Astrocyte of the spinal cord (primary cell): ENCODE measurements at regions not wholly inside any gene's neighbourhood (a gene's known extent, or its start where the extent isn't known, plus 50 kb on each side); places are given as distances from the start of the nearest gene placed in this dataset.

ENCODE experiments used
- DNase-seq: peaks from one replicate; pipeline ENCODE4 v3.0.0; 2011; ENCODE audit warnings: low read depth, low spot score
- H3K4me3 ChIP-seq: 2 replicates; pipeline ENCODE4 v1.5.1; 2011; ENCODE audit warnings: low read depth, mild to moderate bottlenecking, low read length, moderate library complexity
- in situ Hi-C: cut with HindIII; loops from 2 replicates; pipeline ENCODE4 v1.10.0; 2017; ENCODE audit warnings: low sequenced_read_pairs
- TF ChIP-seq, protein P1 (sequence below): IDR thresholded peaks from 2 replicates; pipeline ENCODE4 v1.5.1; 2012; ENCODE audit warnings: low read depth, mild to moderate bottlenecking, low read length, inconsistent platforms

DNA sequence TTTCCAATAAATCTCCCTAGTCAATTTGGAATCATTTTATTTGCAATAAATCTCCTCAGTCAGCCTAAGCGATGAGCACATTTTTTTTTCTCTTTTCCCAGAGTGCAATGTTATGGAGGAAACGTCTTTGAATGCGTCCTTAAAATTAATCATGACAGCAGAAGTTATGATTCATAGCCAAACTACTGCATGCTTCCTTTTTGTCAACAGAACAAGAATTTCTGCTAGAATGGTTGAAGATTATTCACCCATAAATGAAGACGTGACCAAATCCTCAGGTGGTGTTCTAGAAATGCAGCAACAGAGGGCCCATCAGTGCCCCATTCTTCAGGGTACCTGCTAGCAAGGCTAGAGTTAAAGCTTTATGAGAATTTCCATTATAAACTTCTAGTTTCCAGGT is 407.9 kb upstream of the PKN2 start:
- TF ChIP-seq, protein P1, sequence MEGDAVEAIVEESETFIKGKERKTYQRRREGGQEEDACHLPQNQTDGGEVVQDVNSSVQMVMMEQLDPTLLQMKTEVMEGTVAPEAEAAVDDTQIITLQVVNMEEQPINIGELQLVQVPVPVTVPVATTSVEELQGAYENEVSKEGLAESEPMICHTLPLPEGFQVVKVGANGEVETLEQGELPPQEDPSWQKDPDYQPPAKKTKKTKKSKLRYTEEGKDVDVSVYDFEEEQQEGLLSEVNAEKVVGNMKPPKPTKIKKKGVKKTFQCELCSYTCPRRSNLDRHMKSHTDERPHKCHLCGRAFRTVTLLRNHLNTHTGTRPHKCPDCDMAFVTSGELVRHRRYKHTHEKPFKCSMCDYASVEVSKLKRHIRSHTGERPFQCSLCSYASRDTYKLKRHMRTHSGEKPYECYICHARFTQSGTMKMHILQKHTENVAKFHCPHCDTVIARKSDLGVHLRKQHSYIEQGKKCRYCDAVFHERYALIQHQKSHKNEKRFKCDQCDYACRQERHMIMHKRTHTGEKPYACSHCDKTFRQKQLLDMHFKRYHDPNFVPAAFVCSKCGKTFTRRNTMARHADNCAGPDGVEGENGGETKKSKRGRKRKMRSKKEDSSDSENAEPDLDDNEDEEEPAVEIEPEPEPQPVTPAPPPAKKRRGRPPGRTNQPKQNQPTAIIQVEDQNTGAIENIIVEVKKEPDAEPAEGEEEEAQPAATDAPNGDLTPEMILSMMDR: no peak
- no peak overlapping the region for H3K4me3 ChIP-seq
- in situ Hi-C loops: no loop called here
- peak; percentile 4 for DNase-seq

DNA sequence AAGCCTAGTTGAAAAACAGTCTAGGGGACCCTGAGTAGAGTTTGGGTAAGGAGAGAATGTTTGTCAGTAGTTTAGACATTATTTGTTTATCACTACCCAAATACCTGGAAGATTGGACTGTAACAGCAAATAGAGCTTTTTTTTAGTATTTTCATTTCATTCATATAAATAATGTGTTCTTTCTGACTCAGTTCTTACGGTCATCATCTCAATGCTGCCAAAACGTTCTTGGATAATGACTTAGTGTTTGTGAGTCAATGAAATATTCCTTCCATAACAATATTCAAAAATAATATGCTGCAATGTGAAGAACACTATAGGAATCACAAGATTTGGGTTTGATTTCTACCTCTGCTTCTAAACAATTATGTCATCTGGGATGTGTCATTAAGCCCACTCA is 400.0 kb upstream of the PKN2 start:
- no peak overlapping the region for H3K4me3 ChIP-seq
- no peak for DNase-seq
- TF ChIP-seq, protein P1: no peak
- in situ Hi-C loops: no loop called here

DNA sequence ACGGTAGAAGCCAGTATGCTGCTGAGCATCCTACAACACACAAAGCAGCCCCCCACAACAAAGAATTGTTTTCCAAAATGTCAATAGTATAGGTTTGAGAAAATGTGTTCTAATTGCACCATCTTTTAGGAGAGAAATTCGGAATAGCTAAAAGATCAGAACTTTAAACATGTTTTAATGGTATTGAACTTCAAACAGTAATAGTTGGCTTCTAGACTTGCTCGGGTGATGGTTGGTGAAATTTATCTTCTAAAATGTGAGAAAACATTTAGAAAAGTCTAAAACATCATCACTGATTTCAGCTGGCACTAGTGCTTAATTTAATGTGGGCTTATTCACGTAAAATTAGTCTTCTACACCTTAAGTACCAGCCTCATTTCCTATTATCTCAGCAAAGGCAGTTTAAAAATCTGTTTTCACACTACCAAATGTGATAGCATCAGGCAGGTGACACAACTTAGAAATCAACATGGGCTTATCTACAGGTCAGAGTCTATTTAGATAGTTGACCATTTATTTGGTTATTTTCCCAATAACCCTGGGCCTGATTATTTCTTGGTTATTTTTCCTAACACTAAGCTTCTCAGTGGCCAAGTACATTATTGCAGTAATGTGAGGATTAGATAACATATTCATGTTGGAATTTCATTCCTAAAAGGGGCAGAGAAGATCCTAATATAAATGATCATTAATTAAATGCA is 399.3 kb upstream of the PKN2 start:
- DNase-seq: no peak
- in situ Hi-C loops: no loop called here
- H3K4me3 ChIP-seq: no peak overlapping the region
- TF ChIP-seq, protein P1: no peak

DNA sequence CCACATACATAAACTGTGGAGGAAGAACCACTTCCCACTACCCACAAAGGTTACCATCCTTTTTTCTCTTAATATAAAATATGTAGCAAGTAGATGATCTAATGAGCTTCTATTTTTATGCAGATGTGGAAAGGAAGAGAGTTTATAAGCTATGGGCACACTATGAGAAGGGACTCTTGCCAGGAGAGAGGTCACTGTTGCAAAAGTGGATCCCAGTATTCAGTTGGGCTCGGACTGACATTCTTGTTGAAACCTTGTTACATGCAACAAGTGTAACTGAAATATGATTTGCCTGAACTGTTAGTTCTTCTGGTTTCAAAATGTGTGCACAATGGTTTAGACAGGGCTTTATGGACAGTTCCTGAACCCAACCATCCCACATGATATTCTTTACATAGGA is 397.4 kb upstream of the PKN2 start:
- H3K4me3 ChIP-seq: no peak overlapping the region
- in situ Hi-C loops: no loop called here
- no peak for DNase-seq
- TF ChIP-seq, protein P1: no peak

DNA sequence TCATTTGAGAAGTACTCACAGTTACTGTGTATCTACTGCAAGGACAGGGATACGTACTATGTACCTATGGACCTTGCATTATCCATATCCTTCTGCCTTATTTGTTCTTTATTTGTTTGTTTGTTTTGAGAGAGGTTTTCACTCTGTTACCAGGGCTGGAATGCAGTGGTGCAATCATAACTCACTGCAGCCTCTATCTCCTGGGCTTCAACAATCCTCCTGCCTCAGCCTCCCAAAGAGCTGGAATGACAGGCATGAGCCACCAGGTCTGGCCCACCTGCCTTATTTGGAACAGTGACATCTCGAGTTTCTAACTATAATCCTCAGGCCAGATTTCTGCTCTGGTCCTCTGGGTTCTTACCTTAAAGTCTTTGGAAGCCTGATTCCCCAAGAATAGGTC is 395.5 kb upstream of the PKN2 start:
- in situ Hi-C loops: no loop called here
- no peak for DNase-seq
- H3K4me3 ChIP-seq: no peak overlapping the region
- TF ChIP-seq, protein P1: no peak

DNA sequence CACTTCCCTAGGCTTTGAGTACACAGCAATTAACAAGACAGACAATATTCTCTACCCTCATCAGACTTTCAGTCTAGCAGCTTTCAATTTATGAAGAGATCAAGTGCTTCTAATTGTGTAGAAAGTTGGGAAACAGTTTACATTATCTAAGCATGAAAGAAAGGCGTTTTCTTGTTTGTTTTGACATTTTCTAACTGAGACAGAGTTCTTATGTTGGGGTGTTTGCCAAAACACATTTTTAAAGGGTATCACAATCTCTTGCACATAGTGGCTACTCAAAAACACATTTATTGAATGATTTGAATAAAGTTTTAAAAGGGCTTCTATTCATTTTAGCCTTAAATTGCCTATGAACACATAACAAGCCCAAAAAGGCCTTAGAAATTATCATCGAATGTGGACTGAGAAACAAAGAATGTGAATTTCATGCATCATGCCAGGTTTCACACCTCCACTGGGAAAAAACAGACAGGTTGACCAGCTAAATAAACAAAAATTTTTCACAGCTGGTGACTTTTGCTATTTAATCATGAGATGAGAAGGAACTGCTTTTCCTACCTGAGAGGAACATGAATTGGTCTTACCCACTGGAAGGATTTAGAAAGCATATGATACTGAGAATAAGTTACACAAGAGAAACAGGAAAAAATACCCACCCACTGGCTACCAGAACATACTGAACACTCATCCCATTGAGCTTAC is 394.5 kb upstream of the PKN2 start:
- in situ Hi-C loops: no loop called here
- no peak for DNase-seq
- TF ChIP-seq, protein P1: no peak
- H3K4me3 ChIP-seq: no peak overlapping the region
